Large intestine (tissue), 3 donors: ENCODE measurements at regions not wholly inside any gene's neighbourhood (a gene's known extent, or its start where the extent isn't known, plus 50 kb on each side); places are given as distances from the start of the nearest gene placed in this dataset.
"Not testable (repeated sequence)": the region's sequence is repeated elsewhere in the genome, so short reads cannot be mapped to it uniquely, and the experiment has no call there.

Experiments
- DNase-seq, 2 donors: peaks; one replicate each; pipeline versions ENCODE4 v3.0.0 to v3.0.0-alpha.2; 2013
- H3K27ac ChIP-seq: one replicate; pipeline ENCODE4 v1.5.1; 2013; ENCODE audit warnings: low read length
- H3K27me3 ChIP-seq: 2 replicates; pipeline ENCODE4 v1.6.1; 2013; ENCODE audit warnings: low read length; ENCODE audit not compliant: control insufficient read depth, insufficient read depth
- H3K36me3 ChIP-seq: 2 replicates; pipeline ENCODE4 v1.6.1; 2013; ENCODE audit warnings: low read length; ENCODE audit not compliant: control insufficient read depth, insufficient read depth
- H3K4me1 ChIP-seq: one replicate; pipeline ENCODE4 v1.6.1; 2013; ENCODE audit warnings: low read length; ENCODE audit not compliant: control insufficient read depth, insufficient read depth
- H3K4me3 ChIP-seq: one replicate; pipeline ENCODE4 v1.5.1; 2013; ENCODE audit warnings: low read length
- H3K9me3 ChIP-seq: one replicate; pipeline ENCODE4 v1.6.1; 2013; ENCODE audit warnings: mild to moderate bottlenecking, low read depth, low read length, moderate library complexity; ENCODE audit not compliant: control insufficient read depth
- WGBS: methylation state at CpG from one replicate; pipeline ENCODE4 v1.1.5; 2013; ENCODE audit warnings: low lambda C conversion rate; ENCODE audit not compliant: insufficient coverage; 5-methylcytosine and 5-hydroxymethylcytosine counted together

GRCh38 chr17:5896215-5896614 lies 174.0 kb upstream of the WSCD1 start:
- Histone ChIP-seq H3K36me3 (no peaks in the 10 kb centered on the region), H3K9me3 (no peaks in the 10 kb centered on the region), H3K4me1 (no peaks in the 10 kb centered on the region), H3K27ac (no peak overlapping the region), H3K27me3 (no peaks in the 10 kb centered on the region), H3K4me3 (no peak overlapping the region)
- no peak for DNase-seq
- WGBS: 83% methylated on average over 3 of the region's 5 CpGs

- Histone ChIP-seq H3K4me3 (no peak overlapping the region), H3K27me3 (no peaks in the 10 kb centered on the region), H3K9me3 (no peaks in the 10 kb centered on the region), H3K36me3 (no peaks in the 10 kb centered on the region), H3K4me1 (no peaks in the 10 kb centered on the region), H3K27ac (no peak overlapping the region)
- WGBS: no CpG with 5 or more reads among the region's 14 CpGs
- DNase-seq: no peak
Measured at GRCh38 chr17:5897275-5897911, 172.8 kb upstream of the WSCD1 start.

- DNase-seq, H3K27ac ChIP-seq, H3K27me3 ChIP-seq, H3K4me1 ChIP-seq, H3K36me3 ChIP-seq, H3K4me3 ChIP-seq, H3K9me3 ChIP-seq: not testable (repeated sequence)
- WGBS: no CpG with 5 or more reads among the region's 8 CpGs
Measured at GRCh38 chr17:5897981-5898380, 172.2 kb upstream of the WSCD1 start.

DNA sequence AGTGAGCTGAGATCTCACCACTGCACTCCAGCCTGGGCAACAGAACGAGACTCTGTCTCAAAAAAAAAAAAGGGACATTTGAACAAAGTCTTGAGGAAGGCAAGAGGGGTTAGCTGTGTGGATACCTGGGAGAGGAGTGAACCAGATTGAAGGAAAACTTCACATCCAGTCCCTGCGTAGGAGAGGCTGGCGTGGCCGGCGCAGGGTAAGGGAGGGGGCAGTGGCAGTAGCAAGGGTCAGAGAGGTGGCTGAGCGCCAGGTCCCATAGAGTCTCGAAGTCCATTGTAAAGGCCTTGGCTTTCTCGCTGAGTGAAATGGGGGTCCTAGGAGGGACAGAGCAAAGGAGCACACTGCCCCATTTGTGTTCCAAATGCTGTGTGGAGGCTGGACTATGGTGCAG lies 171.8 kb upstream of the WSCD1 start:
- no peak for DNase-seq
- Histone ChIP-seq H3K36me3 (no peaks in the 10 kb centered on the region), H3K27ac (no peak overlapping the region), H3K27me3 (no peaks in the 10 kb centered on the region), H3K9me3 (no peaks in the 10 kb centered on the region), H3K4me1 (no peaks in the 10 kb centered on the region), H3K4me3 (no peak overlapping the region)
- no CpG with 5 or more reads among the region's 8 CpGs for WGBS

DNA sequence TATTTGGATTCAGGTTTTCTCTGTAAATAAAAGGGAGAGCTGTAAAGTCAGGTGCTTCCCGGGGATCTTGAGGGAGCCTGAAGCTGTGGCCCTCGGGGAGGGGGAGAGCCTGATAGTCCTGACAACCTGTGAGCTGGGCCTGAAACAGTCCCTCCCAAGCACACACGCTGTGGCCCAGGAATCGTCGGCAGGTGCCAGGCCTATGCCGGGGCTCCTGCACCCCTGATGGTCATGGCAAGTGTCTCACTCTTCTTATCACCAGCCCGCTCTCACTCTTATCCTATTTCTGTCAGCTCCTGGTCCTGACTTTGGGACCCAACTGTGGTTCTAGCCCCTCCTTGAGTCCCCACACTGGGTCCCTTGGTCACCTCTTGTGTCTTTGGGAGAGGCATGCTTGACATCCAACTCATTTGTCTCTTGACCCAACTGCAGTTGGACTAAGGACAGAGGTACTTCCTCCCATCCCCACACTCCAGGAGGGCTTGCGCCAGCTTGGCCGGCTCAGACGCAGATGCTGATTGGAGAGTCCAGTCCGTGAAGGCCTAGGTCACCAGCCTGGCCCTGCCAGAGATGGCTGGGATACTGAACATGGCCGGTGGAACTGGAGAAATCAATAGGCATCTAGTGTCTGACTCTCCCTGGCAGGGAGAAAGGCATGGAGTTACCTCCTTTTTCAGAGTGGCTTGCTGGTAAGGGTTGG lies 170.5 kb upstream of the WSCD1 start:
- Histone ChIP-seq H3K9me3 (no peaks in the 10 kb centered on the region), H3K27me3 (no peaks in the 10 kb centered on the region), H3K36me3 (no peaks in the 10 kb centered on the region), H3K27ac (no peak overlapping the region), H3K4me3 (no peak overlapping the region), H3K4me1 (no peaks in the 10 kb centered on the region)
- no CpG with 5 or more reads among the region's 12 CpGs for WGBS
- DNase-seq: no peak

DNA sequence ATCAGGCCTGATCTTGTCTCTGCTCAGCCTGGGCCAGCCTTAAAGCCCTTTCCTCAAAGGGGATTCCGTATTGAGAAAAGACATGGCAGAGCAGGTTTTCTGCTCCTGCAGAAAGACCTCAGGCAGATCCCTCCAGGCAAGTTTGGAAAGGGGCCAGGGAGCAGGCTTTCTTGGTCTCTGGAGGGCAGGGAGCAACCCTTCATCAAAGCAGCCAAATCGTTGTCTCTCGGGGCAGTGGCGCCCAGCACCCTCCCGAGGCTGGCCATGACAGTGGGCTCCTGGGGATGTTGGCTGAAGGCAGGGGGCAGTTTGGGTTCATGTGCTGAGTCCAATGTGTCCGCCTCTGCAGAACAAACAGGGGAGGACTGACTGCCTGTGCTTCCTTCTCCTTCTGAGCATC lies 168.4 kb upstream of the WSCD1 start:
- Histone ChIP-seq H3K4me3 (no peak overlapping the region), H3K27me3 (no peaks in the 10 kb centered on the region), H3K9me3 (no peaks in the 10 kb centered on the region), H3K27ac (no peak overlapping the region), H3K36me3 (no peaks in the 10 kb centered on the region), H3K4me1 (no peaks in the 10 kb centered on the region)
- WGBS: no CpG with 5 or more reads among the region's 6 CpGs
- no peak for DNase-seq

DNA sequence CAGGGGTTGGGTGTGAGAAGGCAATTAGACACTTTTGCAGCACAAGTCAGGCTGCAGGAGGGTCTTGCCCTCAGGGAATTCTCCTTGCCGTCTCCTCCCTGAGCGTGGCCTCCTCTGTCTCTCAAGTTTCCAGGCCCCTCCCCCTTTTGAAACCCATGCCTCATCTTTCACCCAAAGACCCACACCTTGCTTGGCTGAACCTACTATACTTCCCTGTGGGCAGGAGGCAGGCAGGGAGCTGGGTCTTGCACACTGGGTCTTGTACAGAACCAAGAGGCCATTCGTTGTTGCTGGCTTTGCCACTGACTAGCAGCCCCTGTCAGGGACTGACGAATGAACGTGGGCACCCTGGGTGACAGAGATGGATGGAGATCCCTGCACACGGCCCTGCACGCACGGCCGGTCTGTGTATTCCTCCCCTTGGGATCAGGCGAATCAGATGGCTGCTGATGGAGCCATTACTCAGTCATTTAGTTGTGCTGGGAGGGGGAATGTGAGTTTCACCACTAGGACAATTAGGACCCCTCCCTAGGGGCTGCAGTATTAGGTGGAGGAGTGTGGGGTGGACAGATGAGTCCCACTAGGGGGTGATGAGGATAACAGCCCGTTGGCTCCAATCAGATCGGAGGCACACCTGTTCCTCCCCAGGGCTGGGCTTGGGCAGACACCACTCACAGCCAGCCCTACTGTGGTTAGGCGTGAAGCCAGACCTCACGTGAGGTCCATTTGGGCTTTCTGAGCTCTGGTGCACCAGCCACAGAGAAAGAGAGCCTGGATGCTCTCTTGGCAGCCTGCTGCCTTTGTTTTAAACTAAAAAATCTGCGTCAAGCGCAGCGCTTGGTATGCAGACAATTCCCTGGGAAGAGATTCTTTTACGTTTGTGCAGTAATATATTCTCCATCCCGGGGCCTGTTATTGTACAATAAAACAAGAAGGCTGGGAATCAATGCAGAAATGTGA lies 167.7 kb upstream of the WSCD1 start:
- no peak for DNase-seq
- no peak overlapping the region for H3K27ac ChIP-seq
- H3K36me3 ChIP-seq: no peaks in the 10 kb centered on the region
- no peaks in the 10 kb centered on the region for H3K9me3 ChIP-seq
- H3K27me3 ChIP-seq: no peaks in the 10 kb centered on the region
- no CpG with 5 or more reads among the region's 19 CpGs for WGBS
- H3K4me1 ChIP-seq: no peaks in the 10 kb centered on the region
- H3K4me3 ChIP-seq: no peak overlapping the region

DNA sequence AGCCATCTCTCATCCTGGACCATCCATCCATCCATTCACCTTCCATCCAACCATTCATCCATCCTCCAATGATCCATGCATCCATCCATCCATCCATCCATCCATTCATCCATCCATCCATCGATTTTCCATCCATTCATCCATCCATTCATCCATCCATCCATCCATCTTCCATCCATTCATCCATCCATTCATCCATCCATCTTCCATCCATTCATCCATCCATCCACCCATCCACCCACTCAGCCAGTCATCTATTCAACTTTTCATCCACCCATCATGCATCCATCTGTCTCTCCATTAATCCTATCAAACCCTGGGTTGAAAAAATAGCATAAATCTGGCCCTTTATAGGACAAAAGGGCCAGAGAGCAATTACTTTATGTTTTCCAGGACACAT lies 158.3 kb upstream of the WSCD1 start:
- no peaks in the 10 kb centered on the region for H3K36me3 ChIP-seq
- H3K27me3 ChIP-seq: no peaks in the 10 kb centered on the region
- WGBS: 60% methylated on average over 1 of the region's 1 CpG
- H3K9me3 ChIP-seq: no peaks in the 10 kb centered on the region
- no peaks in the 10 kb centered on the region for H3K4me1 ChIP-seq
- DNase-seq: no peak
- H3K4me3 ChIP-seq: no peak overlapping the region
- H3K27ac ChIP-seq: no peak overlapping the region

DNA sequence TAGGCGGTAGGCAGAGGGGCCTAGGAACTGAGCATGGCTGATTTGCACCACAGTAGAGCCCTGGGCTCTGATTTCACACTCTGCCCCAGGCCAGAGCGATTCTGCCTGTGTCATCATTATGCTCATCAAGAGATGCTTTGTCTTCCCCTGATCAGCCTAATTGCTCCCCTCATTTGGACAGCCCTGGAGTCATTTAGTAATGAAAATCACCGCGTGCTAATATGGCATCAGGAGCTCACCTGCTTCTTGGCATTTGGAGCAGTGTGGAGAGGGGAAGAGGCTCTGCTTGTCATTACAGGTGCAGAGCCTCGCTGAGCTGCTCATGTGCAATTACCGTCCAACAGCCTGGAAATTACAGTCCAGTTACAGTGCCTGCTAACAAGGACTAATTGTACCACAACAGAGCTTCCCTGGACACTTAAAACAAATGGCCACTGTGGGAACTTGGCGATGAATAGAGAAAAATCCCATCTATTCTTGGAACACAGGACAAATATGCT lies 157.1 kb upstream of the WSCD1 start:
- Histone ChIP-seq H3K27ac (no peak overlapping the region), H3K9me3 (no peaks in the 10 kb centered on the region), H3K36me3 (no peaks in the 10 kb centered on the region), H3K4me1 (no peaks in the 10 kb centered on the region), H3K4me3 (no peak overlapping the region), H3K27me3 (no peaks in the 10 kb centered on the region)
- no CpG with 5 or more reads among the region's 7 CpGs for WGBS
- DNase-seq: no peak

DNA sequence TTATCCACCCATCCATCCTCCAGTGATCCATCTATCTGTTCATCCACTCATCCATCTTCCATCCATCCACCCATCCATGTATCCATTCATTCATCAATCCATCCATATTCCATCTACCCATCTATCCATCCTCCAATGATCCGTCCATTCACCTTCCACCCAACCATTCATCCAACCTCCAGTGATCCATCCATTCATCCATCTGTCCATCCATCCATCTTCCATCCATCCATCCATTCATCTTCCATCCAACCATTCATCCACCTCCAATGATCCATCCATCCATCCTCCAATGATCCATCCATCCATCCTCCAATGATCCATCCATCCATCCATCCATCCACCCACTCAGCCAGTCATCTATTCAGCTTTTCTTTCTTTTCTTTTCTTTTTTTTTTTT lies 156.5 kb upstream of the WSCD1 start:
- no peaks in the 10 kb centered on the region for H3K4me1 ChIP-seq
- no peak overlapping the region for H3K27ac ChIP-seq
- 94% methylated on average over 1 of the region's 1 CpG for WGBS
- H3K9me3 ChIP-seq: no peaks in the 10 kb centered on the region
- no peak for DNase-seq
- H3K36me3 ChIP-seq: no peaks in the 10 kb centered on the region
- H3K27me3 ChIP-seq: no peaks in the 10 kb centered on the region
- no peak overlapping the region for H3K4me3 ChIP-seq
